G401.6 (cell line): ENCODE measurements at regions not wholly inside any gene's neighbourhood (a gene's known extent, or its start where the extent isn't known, plus 50 kb on each side); places are given as distances from the start of the nearest gene placed in this dataset.
"Not testable (repeated sequence)": the region's sequence is repeated elsewhere in the genome, so short reads cannot be mapped to it uniquely, and the experiment has no call there.

Source experiments
- FAIRE-seq: peaks from 2 replicates; lab custom pipeline; 2012; peaks lifted over from hg19 to GRCh38; lab: Jason Lieb, UNC

- no peak for FAIRE-seq
Measured at GRCh38 chr7:36038063-36038721, 114.9 kb upstream of the EEPD1 start.

DNA sequence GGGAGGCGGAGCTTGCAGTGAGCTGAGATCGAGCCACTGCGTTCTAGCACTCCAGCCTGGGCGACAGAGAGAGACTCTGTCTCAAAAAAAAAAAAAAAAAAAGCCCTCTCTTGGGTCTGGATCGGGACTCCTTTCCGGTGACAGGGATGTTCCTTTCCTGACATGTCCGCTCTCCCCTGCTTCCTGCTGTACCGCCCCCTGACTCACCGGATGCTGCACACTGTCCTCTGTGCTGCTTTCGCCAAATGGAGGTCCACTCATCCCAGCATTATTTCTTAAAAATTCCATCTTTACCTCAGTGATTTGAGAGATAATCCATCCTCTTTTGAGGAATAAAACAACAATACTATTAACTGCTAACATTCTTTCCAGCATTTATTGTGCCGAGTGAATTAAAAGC, 113.8 kb upstream of the EEPD1 start:
- FAIRE-seq: no peak

GRCh38 chr7:36039671-36040070, 113.4 kb upstream of the EEPD1 start:
- FAIRE-seq: no peak

DNA sequence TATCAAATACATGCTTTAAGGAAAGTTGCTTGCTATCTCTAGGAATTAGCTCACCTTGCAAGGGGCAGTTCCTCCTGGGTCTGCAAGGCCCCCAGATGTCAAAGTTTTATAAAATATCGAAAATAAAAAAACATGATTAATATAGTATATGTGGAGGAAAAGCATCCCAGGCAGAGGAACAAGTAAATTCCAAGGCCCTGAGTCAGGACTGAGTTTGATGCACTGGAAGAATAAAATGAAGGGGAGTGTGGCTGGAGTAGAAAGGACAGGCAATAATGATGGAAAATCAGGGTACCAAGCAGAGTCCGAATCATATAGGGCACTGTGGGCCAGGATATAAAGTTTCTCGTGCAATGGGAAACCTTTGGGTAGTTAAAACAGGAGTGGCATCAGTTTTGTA, 112.4 kb upstream of the EEPD1 start:
- FAIRE-seq: no peak

DNA sequence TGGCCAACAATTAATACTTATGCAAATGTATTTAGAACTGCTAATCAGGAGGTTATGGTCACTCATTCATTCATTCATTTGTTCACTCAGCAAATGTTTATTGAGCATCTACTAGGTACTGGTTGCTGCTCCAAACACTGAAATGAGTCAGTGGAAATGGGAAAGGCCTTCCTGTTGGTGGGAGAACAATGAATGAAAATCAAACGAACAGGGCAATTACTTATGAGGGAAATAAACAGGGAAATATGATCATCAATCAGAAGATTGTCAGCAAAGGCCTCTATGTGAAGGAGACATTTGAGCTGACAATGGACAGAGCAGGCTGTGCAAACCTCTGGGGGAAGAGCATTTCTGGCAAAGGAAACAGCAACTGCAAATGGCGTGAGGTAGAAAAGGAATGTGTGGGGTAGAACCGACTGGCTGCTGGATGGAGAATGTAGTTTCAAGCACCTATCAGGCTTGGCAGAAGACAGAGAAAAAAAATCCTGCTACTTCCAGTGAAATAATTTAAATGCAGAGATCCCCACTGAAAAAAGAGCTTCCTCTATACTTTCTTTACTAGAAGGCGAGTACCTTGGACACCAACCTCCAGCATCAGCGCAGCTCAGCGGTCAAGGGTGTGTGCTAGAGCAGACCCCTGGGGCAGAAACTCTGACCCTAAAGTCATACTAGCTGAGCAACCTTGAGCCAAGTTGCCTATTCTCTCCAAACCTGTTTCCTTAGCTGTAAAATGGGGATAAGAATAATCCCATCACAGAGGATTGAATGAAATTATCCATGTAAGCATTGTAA, 108.8 kb upstream of the EEPD1 start:
- no peak for FAIRE-seq

GRCh38 chr7:36045326-36045725, 107.7 kb upstream of the EEPD1 start:
- no peak for FAIRE-seq

DNA sequence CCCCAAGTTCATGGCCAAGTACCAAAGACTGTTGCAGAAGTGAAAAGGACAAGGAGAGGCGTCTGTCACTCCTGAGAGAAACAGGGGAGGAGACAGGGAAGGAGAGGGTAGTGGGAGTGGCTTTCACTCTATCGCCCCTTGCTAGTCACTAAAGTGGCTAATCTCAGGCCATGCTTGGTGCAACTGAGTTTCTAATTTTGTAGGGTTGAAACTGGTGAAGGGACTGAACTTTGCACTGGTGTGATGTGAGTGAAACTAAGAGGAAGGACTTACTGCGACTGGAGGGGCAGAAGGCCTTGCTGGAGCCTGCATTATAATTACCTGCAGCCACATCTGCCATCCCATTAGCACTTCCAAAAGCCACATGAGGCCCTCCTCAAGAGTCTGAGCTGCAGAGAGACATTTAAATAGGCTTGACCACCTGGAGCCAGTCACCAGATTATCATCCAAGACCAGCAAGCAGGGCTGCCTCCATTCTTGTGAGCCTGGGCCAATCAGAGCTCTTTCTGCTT, 107.2 kb upstream of the EEPD1 start:
- no peak for FAIRE-seq

DNA sequence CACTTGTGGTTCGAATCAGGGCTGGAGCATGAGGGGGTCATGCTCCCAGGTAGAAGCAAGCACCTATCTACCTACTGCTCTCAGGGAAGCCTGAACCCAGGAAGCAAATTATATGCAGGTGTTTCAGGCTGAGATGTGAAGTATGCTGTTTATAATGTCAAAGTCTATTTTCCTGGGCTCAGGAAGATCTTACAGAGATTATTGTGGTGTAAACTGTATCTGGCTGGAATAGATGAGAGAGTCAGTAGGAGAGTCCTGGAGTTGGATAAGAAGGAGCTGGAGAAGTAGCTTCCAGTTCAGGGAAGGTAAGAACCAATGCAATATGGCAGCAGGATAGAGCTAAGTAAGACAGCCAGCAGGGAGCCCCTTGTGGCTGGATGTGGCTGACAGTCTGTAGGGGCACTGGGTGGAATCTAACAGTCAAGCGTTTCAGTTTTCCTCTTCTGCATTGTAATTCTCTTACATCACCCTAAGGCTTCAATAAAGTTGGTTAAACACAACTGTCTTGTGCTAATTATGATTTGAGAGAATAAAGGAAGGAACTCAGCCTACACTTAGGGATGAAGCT, 105.9 kb upstream of the EEPD1 start:
- FAIRE-seq: no peak

GRCh38 chr7:36048141-36048901, 104.7 kb upstream of the EEPD1 start:
- FAIRE-seq: no peak

DNA sequence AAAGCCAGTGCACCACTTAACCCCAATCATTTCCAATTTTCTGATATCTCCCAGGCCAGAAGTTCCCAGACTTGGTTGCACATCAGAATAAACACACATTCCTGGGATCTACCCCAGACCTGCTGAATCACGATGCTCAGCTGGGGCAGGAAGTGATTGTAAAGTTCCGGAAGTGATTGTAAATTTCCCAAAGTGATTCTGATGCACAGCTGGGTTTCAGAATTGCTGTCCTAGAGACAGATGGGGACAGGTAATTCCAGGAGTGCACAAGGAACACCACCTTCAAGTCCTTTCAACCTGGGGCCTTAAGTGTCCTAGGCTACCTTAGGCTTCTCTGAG, 104.2 kb upstream of the EEPD1 start:
- FAIRE-seq: no peak

DNA sequence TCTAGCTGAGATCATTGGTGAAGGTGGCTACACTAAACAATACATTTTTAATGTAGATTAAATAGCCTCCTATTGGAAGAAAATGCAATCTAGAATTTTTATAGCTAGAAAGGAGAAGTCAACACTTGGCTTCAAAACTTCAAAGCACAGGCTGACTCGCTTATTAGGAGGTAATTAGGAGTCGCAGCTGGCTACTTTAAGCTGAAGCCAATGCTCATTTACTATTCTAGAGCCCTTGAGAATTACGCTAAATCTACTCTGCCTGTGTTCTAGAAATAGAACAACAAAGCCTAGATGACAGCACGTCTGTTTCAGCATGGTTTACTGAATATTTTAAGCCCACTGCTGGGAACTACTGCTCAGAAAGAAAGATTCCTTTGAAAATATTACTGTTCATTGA, 101.6 kb upstream of the EEPD1 start:
- no peak for FAIRE-seq

DNA sequence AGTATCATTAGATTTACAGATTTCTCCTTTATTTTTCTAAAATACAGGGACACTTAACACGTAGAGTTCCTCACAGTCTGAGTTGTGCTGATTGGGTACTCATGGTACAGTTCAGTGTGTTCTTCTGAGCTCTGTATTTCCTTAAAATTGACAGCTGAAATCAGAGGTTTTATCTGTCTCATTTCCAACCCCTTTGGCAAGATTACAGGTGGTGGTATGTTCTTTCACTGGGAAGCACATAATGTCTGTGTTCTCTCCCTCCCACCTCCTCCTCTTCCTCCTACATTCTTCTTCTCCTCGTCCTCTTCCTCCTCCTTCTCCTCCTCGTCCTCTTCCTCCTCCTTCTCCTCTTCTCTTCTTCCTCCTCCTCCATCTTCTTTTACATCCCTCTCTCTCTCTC, 99.5 kb upstream of the EEPD1 start:
- no peak for FAIRE-seq

DNA sequence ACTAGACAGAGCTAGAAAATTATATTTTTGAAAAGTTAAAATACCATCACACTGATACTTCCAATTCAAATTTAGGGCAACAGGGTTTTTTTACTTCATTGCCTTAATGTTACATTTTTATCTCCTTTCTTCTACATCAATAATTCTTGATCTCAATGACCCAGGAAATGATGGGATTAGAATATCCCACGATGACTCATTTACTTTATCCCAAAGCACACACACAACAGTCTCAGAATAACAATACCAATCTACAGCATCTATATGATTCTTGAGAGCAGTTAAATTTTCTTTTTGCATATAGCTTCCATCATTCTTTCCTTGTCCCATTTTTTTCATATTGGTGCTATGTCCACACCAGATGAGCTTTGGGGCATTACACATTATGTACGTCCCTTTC, 98.4 kb upstream of the EEPD1 start:
- no peak for FAIRE-seq

DNA sequence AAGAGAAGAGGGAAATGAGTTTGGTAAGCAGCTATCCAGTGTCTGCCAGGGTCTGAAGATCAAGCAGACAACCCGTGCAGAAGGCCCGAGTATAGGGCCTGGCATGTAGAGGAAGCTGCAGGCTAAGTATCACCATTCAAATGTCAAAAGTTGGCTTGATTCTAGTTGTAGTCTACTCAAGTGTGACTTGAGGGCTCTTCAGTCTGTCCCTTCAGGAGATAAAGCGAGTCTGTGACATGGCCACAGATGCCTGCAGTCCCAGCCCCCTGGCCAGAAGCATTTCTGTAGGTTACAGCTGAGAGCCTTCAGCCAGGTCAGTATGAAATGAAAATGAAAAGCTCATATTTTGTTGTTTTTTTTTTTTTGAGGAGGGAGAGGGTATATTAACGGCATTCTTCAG, 97.8 kb upstream of the EEPD1 start:
- no peak for FAIRE-seq

- FAIRE-seq: no peak
Measured at GRCh38 chr7:36057323-36057722, 95.7 kb upstream of the EEPD1 start.

DNA sequence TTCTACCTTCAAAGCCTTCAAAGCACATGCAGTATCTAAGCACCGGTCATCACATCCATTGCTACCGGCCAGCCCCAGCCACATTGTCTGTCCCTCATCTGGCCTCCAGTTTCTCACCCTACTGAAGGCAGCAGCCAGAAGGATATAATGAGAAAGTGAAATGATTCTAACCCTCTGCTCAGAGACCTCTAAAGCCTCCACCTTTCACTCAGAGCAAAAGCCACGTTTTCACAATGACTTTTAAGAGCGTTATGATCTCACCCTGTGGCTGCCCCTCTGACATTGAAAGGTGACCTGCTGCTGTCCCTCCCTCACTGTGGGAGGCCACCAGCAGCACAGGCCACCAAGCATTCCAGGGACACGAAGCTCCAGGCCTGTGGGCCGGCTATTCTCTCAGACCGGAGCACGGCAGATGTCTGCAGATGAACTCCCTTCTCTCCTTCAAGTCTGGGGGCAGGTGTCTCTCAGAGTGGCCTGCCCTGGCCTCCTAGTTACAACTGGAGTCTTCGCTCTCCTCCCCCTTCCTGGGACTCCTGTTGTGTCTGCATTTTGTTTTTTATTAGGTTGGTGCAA, 94.9 kb upstream of the EEPD1 start:
- FAIRE-seq: no peak

DNA sequence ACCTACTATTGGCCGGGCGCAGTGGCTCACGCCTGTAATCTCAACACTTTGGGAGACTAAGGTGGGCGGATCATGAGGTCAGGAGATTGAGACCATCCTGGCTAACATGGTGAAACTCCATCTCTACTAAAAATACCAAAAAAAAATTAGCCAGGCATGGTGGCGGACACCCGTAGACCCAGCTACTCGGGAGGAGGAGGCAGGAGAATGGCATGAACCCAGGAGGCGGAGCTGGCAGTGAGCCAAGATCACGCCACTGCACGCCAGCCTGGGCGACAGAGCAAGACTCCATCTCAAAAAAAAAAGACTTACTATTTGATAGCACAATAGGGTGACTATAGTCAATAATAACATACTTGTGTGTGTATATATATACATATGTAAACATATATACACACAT, 92.7 kb upstream of the EEPD1 start:
- FAIRE-seq: not testable (repeated sequence)

DNA sequence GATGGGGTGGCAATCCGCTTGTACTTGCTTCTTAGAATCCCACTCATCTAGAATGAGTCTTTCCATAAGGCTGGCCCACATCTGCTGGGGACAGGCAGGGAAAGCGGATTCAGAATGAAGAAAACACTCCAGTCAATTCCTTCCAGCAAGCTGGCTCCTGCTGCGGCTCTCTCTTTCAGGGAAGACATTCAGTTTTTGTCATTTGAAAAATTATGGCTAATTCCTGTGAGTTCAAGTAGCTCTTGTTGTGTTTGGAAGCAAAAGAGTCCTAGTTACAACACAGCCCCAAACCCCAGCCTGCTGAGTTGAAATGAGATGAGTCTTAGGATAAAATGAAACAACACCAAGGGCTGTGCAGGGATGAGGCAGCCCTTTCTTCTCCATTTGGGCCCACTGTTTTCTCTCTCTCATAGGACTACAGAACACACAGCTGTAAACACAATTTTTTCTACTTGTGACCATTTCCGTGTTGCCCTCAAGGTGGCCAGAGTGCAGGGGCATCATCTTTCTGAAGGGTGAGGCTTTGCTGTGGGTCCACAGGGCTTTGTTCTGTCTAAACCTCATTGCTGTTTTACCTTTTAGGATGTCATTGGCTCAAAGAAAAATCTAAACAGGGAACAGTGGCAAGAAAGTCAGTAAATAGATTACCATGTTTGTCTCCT, 90.8 kb upstream of the EEPD1 start:
- no peak for FAIRE-seq

DNA sequence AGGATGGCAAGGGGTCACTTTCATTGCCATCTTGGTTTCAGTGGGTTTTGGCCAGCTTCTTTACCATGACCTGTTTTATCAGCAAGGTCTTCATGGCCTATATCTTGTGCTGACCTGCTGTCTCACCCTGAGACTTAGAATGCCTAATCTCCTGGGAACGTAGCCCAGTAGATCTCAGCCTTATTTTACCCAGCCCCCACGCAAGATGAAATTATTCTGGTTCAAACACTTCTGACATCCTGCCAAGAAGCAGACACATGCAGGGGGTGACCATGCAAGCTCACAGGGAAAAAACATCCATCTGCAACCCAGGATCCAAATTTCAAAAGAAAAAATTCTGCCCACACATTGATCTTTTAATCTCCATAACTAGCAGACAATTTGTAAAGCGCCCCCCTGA, 88.4 kb upstream of the EEPD1 start:
- no peak for FAIRE-seq

- FAIRE-seq: not testable (repeated sequence)
Measured at GRCh38 chr7:36065563-36066342, 87.3 kb upstream of the EEPD1 start.

DNA sequence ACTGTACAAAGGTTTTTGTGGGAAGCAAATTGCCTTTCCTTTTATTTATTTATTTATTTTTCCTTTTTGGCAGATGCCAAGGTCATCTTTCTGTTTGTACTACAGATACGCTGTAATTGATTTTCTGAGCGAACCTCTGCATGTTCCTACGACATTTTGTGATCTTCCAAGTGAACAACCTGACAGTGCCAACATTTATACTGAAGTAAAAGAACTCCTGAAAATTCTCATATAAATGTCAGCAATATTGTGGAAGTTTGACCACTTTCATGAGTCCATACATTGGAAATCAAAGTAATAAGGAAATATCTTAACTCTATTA, 86.8 kb upstream of the EEPD1 start:
- FAIRE-seq: no peak
